ENCODE measurements at regions not wholly inside any gene's neighbourhood (a gene's known extent, or its start where the extent isn't known, plus 50 kb on each side); places are given as distances from the start of the nearest gene placed in this dataset.

DNA sequence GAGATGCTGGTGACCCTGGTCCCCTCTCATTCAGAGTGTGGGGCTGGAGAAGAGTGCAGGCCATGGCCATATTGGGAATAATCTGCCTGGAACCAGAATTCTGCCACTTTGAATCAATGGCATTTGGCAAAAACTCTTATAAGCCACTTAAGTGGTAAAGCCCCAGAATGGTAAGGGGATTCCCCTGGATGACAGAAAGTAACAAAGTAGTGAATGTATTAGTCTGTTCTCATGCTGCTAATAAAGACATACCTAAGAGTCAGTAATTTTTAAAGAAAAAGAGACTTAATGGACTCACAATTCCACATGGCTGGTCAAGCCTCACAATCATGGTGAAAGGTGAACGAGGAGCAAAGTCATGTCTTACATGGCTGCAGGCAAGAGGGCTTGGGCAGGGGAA, 248.6 kb downstream of the SH2D4B start:
- no peak for TF ChIP-seq CTCF (IDR thresholded peaks at IDR 0.05; ENCODE audit: low read depth, low read length)
- no peak overlapping the region for H3K27ac ChIP-seq
- no peaks in the 10 kb centered on the region for H3K9me3 ChIP-seq (ENCODE audit: severe bottlenecking)
- DNase-seq, result no peak
- no peaks in the 10 kb centered on the region for H3K36me3 ChIP-seq
- H3K4me3 ChIP-seq (ENCODE audit: low read depth, low read length), result no peak overlapping the region
- no peaks in the 10 kb centered on the region for H3K27me3 ChIP-seq (ENCODE audit: insufficient read depth, low read depth, severe bottlenecking)

- Histone ChIP-seq H3K9me3 (ENCODE audit: severe bottlenecking) (no peaks in the 10 kb centered on the region), H3K27me3 (ENCODE audit: insufficient read depth, low read depth, severe bottlenecking) (no peaks in the 10 kb centered on the region), H3K36me3 (no peaks in the 10 kb centered on the region), H3K4me3 (ENCODE audit: low read depth, low read length) (no peak overlapping the region), H3K27ac (no peak overlapping the region)
- no peak for DNase-seq
- no peak for TF ChIP-seq CTCF (IDR thresholded peaks at IDR 0.05; ENCODE audit: low read depth, low read length)
Measured at GRCh38 chr10:80787952-80788351, 250.2 kb downstream of the SH2D4B start.

GRCh38 chr10:80794994-80795393, 257.3 kb downstream of the SH2D4B start:
- Histone ChIP-seq H3K27me3 (ENCODE audit: insufficient read depth, low read depth, severe bottlenecking) (no peaks in the 10 kb centered on the region), H3K4me3 (ENCODE audit: low read depth, low read length) (no peak overlapping the region), H3K36me3 (no peaks in the 10 kb centered on the region), H3K9me3 (ENCODE audit: severe bottlenecking) (no peaks in the 10 kb centered on the region), H3K27ac (no peak overlapping the region)
- no peak for DNase-seq
- TF ChIP-seq CTCF (IDR thresholded peaks at IDR 0.05; ENCODE audit: low read depth, low read length), result no peak

DNA sequence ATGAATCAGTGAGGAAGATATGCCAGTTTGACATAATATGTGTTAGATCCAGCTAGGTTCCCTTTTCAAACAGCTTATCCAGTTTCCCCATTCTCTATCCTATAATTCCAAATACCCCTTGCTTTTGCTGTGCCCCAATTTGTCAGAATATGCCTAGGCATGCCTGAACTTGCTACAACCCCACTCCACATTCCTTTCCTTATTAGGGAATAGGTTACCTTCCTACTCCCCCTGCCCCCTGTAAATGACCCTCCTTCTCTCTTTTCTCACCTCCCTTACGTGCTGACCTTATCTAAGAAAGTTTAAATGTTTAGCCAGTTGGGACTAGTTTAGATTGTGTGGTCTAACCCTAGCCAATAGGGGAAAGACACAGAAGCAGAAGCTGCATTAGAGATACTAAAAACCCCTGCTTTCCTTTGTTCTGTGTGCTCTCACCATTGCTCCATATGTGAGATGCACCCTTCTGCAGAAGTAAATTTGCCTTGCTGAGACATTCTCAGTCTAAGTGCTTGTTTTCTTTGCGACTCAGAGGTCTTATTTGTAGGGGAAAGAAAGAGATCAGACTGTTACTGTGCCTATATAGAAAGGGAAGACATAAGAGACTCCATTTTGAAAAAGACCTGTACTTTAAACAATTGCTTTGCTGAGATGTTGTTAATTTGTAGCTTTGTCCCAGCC, 267.8 kb downstream of the SH2D4B start:
- H3K36me3 ChIP-seq, result no peaks in the 10 kb centered on the region
- no peaks in the 10 kb centered on the region for H3K9me3 ChIP-seq (ENCODE audit: severe bottlenecking)
- TF ChIP-seq CTCF (IDR thresholded peaks at IDR 0.05; ENCODE audit: low read depth, low read length), result no peak
- DNase-seq, result no peak
- no peak overlapping the region for H3K27ac ChIP-seq
- H3K4me3 ChIP-seq (ENCODE audit: low read depth, low read length), result no peak overlapping the region
- H3K27me3 ChIP-seq (ENCODE audit: insufficient read depth, low read depth, severe bottlenecking), result no peaks in the 10 kb centered on the region

DNA sequence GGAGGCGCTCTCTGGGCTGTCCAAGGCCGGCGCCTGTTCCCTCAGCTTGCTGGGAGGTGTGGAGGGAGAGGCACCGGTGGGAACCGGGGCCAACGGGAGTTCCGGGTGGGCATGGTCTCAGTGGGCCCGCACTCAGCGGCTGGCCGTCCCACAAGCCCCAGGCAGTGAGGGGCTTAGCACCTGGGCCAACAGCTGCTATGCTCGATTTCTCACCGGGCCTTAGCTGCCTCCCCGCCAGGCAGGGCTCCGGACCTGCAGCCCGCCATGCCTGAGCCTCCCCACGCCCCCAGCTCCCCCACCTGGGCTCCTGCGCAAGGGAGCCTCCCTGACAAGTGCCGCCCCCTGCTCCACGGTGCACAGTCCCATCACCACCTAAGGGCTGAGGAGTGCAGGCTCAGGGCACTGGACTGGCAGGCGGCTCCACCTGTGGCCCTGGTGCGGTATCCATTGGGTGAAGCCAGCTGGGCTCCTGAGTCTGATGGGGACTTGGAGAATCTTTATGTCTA, 276.5 kb downstream of the SH2D4B start:
- Histone ChIP-seq H3K27ac (no peak overlapping the region), H3K4me3 (ENCODE audit: low read depth, low read length) (no peak overlapping the region), H3K9me3 (ENCODE audit: severe bottlenecking) (no peaks in the 10 kb centered on the region), H3K27me3 (ENCODE audit: insufficient read depth, low read depth, severe bottlenecking) (no peaks in the 10 kb centered on the region), H3K36me3 (no peaks in the 10 kb centered on the region)
- no peak for TF ChIP-seq CTCF (IDR thresholded peaks at IDR 0.05; ENCODE audit: low read depth, low read length)
- no peak for DNase-seq

DNA sequence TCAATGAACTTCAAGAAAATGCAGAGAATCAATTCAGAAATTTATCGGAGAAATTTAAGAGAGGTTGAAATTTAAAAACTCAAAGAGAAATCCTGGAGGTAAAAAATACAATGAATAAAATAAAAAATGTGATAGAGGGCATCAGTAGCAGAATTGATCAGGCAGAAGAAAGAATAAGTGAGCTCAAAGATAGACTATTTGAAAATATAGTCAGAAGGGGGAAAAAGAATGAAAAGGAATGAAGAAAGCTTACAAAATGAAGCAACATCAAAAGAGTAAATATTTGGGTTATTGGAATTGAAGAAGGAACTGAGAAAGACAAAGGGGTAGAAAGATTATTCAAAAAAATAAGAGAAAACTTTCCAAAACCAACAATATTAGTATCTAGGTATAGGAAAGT, 291.4 kb downstream of the SH2D4B start:
- no peak for TF ChIP-seq CTCF (IDR thresholded peaks at IDR 0.05; ENCODE audit: low read depth, low read length)
- Histone ChIP-seq H3K27ac (no peak overlapping the region), H3K27me3 (ENCODE audit: insufficient read depth, low read depth, severe bottlenecking) (no peaks in the 10 kb centered on the region), H3K4me3 (ENCODE audit: low read depth, low read length) (no peak overlapping the region), H3K36me3 (no peaks in the 10 kb centered on the region), H3K9me3 (ENCODE audit: severe bottlenecking) (peaks cover 12% of the 10 kb centered on the region)
- DNase-seq, result no peak
